Esophagus muscularis mucosa (tissue), 4 donors: ENCODE measurements at regions not wholly inside any gene's neighbourhood (a gene's known extent, or its start where the extent isn't known, plus 50 kb on each side); places are given as distances from the start of the nearest gene placed in this dataset.

Source experiments
- EP300 ChIP-seq: sonication (generic); formaldehyde crosslinking; IDR thresholded peaks from one replicate; pipeline ENCODE4 v1.6.1; 2017; ENCODE audit warnings: antibody characterized with exemption
- POLR2A ChIP-seq: fragments of 450-650 bp; IDR thresholded peaks from one replicate; pipeline ENCODE4 v1.6.1; 2017; ENCODE audit warnings: antibody characterized with exemption, moderate library complexity, mild to moderate bottlenecking, low read depth
- POLR2AphosphoS5 ChIP-seq, 2 donors: sonication (generic); formaldehyde crosslinking; IDR thresholded peaks; one replicate each; pipeline ENCODE4 v1.6.1; 2017; ENCODE audit warnings: antibody characterized with exemption in 2 of 2
- TF ChIP-seq, protein P1 (sequence below), 3 experiments: fragments of 200-600 bp in 2 of 3; fragments of 450-650 bp in 1 of 3; sonication (generic) in 2 of 3; IDR thresholded peaks; one replicate each; pipeline ENCODE4 v1.5.1; 2017 to 2019; ENCODE audit warnings: antibody characterized with exemption in 3 of 3, mild to moderate bottlenecking in 2 of 3, moderate library complexity in 1 of 3

DNA sequence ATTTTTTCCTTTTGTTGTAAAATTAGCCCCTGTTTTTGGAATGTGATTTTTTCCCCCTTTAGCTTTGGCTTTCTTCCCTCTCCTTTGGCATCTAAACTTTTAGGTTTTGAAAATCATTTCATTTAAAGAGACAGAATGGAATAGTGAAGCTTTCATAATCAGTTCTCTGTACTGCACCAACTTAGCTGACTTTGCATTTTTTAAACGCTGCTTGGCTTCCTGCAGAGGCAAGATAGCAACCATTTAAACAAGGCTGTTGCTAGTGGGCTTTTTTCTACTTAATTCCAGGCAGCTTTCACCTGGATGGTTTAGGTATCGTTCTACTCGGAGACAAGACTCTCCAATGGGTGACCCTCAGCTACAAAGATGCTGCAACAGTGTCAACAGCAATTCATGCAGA lies 267.9 kb upstream of the PKDCC start:
- TF ChIP-seq, protein P1, sequence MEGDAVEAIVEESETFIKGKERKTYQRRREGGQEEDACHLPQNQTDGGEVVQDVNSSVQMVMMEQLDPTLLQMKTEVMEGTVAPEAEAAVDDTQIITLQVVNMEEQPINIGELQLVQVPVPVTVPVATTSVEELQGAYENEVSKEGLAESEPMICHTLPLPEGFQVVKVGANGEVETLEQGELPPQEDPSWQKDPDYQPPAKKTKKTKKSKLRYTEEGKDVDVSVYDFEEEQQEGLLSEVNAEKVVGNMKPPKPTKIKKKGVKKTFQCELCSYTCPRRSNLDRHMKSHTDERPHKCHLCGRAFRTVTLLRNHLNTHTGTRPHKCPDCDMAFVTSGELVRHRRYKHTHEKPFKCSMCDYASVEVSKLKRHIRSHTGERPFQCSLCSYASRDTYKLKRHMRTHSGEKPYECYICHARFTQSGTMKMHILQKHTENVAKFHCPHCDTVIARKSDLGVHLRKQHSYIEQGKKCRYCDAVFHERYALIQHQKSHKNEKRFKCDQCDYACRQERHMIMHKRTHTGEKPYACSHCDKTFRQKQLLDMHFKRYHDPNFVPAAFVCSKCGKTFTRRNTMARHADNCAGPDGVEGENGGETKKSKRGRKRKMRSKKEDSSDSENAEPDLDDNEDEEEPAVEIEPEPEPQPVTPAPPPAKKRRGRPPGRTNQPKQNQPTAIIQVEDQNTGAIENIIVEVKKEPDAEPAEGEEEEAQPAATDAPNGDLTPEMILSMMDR (IDR thresholded peaks at IDR 0.05), result no peak
- TF ChIP-seq EP300 (no peak), POLR2A (no peak), POLR2AphosphoS5 (IDR thresholded peaks at IDR 0.05) (no peak)
